8988T (cell line): ENCODE measurements at regions not wholly inside any gene's neighbourhood (a gene's known extent, or its start where the extent isn't known, plus 50 kb on each side); places are given as distances from the start of the nearest gene placed in this dataset.

Experiments used
- DNase-seq: peaks from one replicate; pipeline ENCODE4 v3.0.0; 2011

DNA sequence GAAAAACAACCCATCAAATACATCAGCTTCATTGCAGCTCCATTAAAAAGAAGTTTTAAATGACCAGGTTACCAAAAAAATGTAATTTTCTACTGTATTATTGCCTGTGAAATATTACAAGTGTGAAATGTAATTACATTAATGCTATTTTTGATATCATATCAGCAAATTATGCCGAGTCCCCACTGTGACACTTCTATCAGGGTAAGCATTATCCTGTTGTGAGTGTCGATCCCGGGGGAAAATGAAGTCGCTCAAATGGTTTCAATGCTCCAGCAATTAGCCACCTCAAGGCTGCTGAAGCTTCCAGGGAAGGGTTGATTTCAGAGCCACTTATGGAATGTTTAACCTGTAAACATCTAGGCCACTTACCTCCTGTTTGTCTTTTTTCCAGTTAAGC, 70.4 kb downstream of the RCN1 start:
- DNase-seq = no peak

DNA sequence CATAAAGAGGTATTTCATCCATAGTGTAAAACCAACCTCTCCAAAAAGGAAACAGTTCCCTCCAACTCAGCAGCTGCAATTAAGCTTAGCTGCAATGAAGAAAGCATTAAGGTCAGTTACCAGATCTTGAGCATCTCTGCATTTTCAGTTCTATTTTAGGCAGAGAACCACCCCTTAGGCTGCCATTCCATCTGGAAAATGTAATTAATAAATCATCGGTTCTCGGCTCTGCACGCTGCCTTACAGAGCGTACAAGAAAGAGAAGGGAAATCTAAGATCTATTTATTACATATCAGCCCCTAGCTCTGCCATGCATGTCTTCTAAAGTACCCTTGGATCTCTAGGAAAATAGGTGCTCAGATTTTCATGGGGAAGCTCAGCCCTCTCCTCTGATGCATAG, 71.5 kb downstream of the RCN1 start:
- DNase-seq = no peak

DNA sequence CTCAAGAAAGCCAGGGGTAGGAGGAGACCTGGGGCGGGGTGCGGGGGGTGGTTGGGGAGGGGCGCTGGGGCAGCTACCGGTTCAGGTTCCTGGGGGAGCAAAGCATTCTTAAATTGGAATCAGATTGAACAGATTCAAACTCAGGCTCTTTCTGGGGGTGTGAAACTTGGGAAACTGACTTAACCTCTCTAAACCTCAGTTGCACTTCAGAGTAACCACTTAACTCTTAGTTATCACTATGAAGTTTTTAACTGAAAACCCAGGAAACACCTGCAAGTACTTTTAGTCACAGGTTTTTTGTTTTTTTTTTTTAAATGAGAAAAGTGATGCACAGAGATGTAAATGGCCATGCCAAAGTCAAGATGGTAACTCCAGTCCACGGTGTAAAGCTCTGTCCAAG, 72.0 kb downstream of the RCN1 start:
- no peak for DNase-seq

DNA sequence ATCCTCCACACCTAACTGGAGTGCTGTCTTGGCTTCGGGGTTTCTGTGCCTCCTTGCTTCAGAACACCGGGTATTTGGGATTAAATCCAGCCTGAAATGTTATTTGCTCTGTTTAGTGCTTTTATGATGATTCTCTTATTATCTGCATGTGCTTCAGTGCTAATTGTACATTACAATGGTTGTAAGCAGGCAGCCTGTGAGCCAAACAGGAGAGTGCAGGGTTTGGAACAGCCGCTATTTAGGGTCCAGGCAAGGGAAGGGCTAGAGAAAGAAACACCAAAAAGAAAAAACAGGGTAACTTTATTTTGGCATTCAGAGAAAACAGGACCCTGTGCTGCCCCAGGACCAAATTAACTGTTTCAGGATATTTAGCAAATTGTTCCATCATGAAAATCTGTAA, 72.7 kb downstream of the RCN1 start:
- no peak for DNase-seq

DNA sequence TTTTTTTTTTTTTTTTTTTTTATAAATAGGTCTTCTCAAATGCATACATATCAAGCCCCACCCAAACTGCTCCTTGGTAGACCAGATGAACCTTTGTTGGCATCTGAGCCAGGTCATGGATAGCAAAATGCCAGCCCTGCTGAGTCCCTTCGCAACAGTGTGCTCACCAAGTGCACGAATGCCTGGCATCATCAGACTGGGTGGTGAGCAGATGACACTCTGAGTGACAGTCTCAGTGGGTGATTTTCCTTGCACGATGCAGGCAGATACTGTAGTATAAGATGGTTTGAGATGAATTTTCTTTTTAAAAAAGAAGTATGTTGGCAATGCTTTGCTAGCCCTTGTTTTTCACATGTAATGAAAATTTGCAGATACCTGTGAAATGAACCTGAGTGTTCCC, 74.0 kb downstream of the RCN1 start:
- DNase-seq = no peak

DNA sequence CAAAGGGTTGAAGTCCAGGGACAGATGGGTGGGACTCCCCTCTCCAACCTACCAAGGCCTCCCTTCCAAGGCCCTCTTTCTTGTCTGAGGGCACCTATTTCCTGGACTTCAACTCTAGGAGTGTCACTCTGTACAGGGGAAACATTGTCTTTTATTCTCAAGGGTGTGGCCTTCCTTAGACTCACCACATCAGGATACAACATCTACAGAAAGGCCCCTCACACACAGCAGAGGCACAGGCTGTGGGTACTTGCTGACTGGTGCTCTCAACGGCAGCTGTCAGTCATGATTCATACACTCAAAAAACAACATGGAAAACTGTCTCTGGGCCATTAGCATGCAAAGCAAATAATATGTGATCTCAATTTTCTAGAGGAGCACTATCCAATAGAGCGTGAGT, 78.0 kb downstream of the RCN1 start:
- no peak for DNase-seq

DNA sequence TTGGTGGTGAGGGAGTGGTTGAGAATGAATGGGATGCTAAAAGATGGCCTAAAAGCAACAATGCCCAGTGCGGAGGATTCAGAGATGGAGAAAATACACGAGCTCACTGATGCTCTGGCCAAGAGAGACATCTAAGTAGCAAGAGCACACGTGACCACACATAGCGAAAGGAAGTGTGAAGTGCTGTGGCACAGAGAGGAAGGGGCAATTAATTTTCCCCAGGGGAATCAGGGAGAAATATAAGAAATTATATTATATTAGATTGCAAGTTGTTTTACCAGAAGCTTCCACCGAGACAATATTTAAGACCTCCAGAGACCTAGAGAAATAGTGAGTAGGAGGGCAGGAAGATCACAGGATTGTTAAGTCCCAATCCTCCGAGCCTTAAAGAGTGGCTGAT, 80.6 kb downstream of the RCN1 start:
- no peak for DNase-seq

DNA sequence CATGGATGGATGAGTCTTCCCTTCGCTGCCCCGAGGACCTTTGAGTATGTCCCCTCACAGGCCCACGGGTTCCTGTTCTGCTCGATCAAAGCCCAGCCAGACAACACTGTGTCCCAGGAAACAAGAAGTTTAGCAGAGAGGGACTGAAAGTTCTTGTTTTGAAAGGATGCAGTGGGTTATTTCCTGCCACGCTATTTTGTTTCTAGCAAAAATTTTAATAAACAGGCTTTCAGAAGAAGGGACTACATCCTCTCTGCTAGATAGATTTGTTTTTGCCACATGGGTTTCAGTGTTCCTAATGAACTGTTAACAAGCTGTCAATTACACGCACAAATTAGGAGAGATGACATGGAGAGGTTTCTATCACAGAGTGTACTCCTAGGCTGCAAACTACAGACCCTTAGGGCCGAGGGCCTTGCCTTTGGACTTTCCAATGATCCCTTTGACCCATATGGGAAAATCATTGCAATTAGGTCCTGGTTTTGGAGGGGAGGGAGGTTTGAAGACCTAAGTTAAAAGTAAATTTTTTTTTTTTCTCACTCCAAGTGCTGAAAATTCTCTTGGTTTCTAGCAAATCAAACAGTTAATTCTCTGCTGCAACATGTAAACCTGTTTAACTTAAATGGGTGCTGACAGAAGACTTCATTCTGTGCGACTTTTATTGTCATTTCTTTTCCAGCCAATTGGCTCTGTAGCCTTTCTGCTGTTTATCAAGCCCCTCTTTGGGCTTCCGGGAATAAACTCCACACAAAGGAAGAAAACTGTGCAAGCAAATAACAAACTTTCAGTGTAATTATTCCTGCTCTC, 81.4 kb downstream of the RCN1 start:
- no peak for DNase-seq

DNA sequence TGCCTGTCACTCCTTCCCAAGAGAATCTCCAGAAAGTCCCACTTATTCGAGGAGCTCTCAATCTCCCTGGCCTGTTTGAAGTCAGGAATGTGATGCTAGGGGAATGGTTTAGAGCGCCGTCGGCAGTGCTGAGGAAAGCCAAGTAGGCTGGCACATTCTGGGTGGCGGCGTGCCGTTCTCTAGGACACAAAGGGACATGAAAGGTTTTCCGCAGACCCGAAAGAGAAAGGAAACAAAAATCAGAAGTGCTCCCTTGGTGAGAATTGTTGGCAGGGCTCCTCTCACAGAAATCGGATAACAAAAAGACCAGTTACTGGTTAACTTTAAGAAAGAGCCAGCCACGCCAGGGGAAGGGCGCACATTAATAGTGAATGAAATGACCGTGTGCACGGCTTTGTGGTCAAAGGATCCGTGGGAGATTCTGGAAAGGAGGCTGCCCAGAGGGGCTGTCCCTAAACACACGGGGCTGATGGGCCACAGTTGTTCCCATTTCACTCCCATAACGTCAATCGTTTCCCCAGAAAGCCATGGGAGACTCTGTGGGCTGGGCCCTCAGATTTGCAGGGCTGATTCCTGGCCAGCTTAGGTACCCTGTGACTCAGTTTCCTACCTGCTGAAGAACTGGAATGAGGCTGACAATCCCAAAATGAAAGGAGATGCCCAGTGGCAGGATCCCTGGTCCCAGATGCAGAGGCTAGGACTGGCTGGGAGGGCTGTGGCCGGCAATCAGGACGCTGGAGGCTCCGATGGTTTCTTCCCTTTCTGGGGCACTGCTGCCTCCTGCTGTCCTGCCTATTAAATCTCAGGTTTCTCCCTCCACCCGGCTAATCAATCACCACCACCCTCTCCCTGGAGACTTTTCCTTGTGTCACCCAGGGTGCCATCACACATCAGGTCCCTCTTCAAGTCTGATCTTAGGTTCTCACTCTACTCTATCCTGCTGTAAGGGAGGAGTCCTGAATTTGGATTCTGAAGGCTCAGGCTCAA, 82.3 kb downstream of the RCN1 start:
- DNase-seq = peak; percentile 33

DNA sequence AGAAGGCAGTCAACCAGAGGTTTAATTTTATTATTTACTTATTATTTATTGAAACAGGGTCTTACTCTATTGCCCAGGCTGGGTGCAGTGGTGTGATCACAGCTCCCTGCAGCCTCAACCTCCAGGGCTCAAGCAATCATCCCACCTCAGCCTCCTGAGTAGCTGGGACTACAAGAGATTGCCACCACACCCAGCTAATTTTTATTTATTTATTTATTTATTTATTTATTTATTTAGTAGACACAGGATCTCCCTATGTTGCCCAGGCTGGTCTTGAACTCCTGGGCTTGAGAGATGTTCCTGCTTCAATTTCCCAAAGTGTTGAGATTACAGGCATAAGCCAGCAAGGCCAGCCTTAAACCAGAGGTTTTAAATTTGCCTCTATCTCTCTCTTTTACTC, 83.1 kb downstream of the RCN1 start:
- no peak for DNase-seq

DNA sequence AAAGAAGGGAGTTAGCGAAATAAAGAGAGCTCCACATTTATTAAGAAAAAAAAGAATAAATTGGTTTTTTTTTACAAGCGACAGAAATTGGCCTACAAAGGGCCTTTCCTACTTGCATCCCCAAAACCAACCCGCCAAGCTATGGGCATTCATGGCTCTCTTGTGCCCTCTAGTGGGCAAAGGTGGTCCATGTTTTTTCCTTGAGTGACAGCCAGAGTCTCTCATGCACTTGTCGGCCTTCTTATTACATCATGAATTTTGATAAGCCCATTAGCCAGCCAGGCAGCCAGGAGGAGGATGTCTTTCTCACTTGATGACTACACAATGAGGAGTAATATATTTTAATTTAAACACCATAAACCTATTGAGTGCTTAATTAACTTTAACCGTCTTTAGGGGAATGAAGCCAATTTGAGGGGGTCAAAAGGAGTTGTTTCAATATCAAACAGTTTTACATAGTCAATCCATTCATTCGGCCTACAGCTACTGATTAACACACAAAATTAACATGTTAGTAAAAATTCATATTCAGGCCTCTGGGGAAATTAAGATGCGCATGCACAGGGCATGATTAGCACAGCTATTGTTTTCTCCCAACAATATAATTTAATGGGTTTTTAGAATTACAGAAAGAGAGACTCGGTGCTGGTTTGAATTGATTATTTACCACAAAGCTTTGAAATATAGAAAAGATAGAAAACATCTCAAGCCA, 85.5 kb downstream of the RCN1 start:
- DNase-seq = peak; percentile 46

DNA sequence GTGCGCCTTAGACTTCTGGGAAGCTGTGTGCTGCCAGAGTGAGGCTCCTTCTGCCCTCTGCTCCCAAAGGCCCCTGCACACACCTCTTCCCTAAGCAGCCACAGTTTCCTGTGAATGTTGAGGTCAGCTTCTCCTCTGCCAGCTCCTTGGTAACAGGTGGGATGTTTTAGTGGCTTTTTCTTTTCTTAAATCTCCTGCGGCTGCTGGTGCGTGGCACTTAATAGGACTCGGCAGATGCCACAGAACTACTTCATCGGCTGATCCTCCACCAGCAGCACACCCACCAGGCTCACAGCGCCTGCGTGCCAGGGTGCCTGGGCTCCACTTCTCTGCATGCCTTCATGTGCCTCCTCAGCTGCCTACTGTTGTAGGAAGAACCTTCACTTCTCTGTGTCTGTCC, 87.8 kb downstream of the RCN1 start:
- no peak for DNase-seq

DNA sequence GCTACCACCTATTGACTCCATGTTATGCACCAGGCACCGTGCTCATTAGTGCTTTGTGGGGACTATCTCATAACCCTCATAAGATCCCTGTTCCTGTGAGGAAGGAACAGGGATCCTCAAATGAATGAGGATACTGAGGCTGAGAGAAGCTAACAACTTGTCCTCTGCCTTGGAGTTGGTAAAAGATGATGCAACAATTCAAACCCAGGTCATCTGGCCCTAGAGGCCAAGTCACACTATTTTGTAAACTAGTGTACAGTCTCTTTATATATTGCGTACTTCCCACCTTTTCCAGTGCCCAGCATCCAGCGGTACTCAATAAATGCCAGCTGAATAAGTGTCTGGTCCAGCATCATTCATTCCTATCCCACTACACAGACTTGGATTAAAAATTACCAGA, 92.6 kb downstream of the RCN1 start:
- no peak for DNase-seq

DNA sequence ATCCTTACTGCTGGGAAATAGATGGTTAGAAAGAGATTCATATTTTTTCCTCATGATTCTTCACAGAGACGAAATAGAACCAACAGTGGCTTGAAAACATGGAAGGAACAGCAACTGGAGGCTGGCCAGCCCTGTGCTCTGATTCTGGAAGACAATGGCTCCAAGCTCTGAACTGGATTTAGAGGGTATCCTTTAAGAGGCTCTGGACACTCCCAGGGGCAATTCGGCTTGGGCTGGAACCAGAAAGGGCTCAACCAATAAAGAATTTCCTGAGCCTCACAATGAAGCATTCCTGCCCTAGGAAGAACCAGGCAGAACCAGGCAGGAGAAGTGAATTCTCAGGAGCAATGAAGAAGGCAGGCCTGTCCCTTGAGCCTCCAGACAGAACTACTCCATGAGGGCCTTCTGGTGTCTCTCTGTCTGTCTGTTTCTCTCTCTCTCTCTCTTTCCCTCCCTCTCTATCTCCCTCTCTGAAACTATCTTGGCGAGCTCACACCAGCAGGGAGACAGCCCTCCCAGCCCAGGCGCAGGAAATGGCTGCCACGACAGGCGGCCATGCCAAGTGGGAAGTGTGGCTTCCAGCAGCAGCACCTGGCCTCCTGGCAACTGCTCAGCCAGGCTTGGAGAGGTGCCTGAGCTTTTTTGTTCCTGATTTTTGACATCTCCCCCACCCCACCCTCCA, 93.3 kb downstream of the RCN1 start:
- no peak for DNase-seq

DNA sequence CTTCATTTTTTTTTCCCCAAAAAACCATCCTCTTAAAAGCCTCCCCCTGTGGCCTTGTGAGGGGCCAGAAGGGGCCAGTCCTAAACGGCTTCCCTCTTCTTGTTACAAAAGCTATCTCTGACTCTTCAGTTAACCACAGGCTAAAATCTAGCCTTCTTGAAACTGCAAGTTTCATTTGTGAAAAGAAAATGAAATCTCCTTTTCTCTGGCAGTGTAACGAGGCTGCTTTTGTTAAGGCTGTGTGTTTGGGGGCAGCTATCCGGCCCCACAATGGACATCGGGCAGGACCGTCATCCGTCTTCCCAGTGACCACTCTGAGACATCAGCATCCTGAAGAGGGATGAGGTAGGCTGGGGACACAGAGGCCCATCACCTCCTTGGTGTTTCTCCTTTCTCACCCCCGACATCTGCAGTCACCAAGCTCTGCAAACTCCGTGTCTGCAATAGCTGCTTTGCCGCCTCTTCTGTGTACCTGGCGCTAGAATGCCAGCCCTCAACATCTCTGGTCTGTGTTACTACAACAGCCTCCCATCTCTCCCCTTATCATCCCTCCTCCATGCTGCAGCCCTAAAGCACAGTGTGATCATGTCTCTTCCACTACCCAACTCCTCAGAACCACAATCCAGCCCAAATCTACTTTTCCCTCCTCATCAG, 94.0 kb downstream of the RCN1 start:
- no peak for DNase-seq

DNA sequence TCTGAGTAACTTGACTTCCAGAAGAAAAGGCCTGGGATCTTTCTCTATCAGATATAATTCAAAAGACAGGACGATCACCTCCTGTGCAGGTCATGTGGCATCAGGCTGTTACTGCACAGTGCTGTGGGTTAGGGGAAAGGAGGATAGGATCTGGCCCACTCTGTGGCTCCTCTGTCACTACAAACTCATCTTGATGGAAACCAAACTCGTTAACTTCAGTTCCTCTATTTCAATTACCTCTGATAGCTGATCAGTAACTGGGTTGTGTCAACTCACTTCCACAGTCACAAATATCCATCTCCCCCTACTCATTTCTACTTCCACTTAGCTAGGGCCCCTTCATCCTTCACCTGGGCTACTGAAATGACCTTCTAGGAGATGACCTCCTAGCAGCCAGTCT, 95.2 kb downstream of the RCN1 start:
- DNase-seq = no peak

DNA sequence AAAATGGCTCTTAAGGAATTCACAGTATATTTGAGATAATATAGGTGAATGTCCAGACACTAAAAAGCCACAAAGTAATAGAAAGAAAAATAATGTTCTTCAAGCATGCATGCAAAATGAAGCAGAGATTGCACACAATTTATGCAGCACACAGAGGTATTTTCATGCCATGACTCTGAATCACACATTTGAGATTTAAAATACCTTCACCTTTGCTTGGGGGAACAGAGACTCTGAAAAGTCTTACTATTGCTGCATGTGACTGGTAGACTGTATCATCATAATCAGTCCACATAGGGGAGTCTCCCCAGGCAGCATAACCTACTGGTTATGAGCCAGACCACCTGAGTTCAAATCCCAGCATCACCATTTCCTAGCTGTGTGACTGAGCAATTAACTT, 96.2 kb downstream of the RCN1 start:
- no peak for DNase-seq

DNA sequence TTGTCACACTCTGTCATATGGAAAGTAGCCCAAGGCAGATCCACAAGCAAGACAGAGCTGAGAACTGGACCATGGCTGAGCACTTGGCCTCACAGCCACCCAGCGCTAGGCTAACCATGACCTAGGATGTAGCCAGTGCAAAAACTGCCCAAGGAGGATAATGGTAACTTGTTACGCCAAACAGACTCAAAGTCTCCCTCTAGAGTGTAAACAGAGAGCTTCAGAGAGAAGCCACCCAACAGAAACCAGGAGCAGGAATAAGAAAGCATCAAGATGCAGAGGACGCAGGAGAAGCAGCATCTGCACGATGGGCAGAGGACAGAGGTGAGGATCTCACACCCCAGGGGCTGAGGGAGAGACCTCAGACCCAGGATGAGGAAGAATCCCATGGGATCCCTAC, 97.9 kb downstream of the RCN1 start:
- no peak for DNase-seq

DNA sequence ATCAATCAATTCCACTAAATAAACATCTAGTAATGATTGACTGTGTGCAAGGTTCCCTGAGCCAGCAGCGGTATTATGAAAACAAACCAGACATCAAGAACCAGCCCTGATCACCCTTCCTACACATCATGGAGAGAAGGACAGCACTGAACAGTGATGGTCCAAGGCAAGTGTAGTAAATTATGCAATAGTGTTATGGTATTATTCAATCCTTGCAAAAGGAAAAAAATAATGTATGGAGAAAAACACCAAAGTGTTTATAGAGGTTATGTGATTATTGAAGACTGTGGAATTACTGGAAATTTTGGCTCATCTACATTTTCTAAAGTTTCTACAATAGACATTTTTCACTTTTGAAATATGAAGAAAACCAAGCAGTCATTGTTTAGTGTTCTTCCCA, 105.3 kb downstream of the RCN1 start:
- DNase-seq = no peak

DNA sequence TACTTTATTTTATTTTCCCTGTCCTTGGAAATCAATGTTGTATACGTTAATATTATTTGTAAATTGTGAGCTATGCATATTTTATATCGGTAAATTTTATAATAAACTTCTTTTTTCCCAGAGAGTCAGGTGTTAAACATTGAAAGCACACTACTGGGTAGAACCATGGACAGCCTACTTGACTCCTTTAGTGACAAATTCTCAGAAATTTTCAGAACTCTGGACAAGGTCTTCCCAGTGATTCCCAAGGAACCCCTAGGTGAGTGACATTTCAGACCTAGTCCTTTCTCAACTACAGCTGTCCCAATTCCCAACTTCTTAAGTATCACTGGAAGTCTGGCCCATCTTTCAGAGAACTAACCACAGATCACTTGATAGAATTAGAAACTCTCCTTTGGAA, 107.2 kb downstream of the RCN1 start:
- no peak for DNase-seq

DNA sequence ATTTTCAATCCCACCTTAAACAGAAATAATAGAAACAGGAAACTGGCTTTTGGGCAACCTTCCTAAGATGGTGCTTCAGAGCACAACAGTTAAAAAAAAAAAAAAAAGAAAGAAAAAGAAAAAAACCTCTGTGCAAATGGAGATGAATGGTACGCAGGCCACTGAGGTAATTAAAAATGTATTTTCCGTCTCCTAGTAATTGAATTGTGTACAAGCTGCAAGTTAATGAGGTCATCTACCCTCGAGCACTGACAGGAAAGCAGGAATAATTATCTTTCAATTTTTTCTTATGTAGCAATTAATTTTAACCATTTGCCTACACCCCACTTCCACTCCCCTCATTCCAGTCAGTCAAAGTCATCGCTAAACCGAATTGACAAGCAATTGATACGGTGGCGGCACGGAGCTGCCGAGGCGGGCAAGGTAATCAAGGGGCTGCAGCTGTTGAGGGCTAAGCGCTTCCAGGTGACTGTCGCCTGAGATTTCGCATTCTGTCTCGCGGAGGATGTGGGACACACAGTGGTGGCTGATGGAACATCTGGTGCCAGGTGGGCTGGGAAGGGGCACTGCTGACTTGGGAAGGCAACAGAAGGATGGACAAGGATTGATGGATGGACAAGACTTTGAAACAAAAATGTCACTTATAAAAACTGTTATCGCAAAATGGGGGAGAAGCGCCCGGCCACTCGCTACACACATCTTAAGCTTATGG, 109.4 kb downstream of the RCN1 start:
- DNase-seq = no peak

DNA sequence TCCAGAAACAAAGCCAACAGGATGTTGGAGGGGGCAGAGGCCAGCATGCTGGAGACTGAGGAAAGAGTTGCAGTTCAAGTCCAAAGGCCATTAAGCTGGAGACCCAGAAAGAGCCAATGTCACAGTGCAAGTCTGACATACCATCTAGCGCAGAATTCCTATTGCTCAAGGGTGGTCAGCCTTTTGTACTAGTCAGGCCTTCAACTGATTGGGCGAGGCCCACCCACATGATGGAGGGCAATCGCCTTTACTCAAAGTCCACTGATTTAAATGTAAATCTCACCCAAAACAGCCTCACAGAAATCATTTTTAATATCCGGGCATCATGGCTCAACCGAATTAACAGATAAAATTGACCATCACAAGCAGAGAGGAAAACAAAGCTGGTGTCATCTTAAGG, 113.9 kb downstream of the RCN1 start:
- no peak for DNase-seq
